ENCODE measurements at regions not wholly inside any gene's neighbourhood (a gene's known extent, or its start where the extent isn't known, plus 50 kb on each side); places are given as distances from the start of the nearest gene placed in this dataset.

DNA sequence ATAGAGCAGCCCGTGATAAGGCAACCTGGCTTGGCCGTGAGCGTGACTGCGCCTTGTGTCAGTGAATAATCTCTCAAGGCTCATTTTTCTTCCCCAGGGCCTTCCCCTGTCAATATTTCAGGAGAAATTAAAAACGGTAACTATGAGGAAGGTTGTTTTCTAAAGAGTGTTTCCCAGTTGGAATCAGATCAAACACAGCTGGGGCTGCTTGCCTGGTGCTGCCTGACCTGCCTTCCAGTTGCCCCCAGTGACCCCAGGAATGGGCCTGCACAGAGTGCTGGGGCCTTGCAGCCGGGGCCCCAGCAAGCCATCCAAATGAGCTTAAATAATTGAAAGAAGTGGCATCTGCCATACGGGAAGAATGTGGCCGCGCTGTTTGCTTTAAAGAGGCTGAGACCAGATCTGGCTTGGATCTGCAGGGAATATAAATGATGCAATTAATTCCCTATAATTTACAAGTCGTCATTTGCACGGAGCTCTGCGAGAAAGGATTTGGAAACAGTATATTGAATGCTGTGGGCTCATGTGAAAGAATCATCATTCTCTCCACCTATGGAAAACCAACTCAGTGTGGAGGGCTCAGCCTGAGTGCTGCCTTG lies 203.9 kb downstream of the C1orf94 start:
- TF ChIP-seq, protein P1, sequence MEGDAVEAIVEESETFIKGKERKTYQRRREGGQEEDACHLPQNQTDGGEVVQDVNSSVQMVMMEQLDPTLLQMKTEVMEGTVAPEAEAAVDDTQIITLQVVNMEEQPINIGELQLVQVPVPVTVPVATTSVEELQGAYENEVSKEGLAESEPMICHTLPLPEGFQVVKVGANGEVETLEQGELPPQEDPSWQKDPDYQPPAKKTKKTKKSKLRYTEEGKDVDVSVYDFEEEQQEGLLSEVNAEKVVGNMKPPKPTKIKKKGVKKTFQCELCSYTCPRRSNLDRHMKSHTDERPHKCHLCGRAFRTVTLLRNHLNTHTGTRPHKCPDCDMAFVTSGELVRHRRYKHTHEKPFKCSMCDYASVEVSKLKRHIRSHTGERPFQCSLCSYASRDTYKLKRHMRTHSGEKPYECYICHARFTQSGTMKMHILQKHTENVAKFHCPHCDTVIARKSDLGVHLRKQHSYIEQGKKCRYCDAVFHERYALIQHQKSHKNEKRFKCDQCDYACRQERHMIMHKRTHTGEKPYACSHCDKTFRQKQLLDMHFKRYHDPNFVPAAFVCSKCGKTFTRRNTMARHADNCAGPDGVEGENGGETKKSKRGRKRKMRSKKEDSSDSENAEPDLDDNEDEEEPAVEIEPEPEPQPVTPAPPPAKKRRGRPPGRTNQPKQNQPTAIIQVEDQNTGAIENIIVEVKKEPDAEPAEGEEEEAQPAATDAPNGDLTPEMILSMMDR (IDR thresholded peaks at IDR 0.05) = no peak
- TF ChIP-seq EP300 (IDR thresholded peaks at IDR 0.05) (no peak), POLR2AphosphoS5 (IDR thresholded peaks at IDR 0.05) (no peak)

Data from sigmoid colon (tissue), 4 donors.